Body of pancreas (tissue), 4 donors: ENCODE measurements at regions not wholly inside any gene's neighbourhood (a gene's known extent, or its start where the extent isn't known, plus 50 kb on each side); places are given as distances from the start of the nearest gene placed in this dataset.

Source experiments
- ATAC-seq: fragments of 150-250 bp; one replicate; pipeline ENCODE4 v1.9.1; 2016
- DNase-seq, 4 donors: peaks; one replicate each; pipeline ENCODE4 v3.0.0-alpha.2; 2019
- H3K27ac ChIP-seq, 4 donors: fragments of 200-600 bp; sonication (generic); 1 replicate in 3 of 4; 2 replicates in 1 of 4; pipeline versions ENCODE4 v1.5.1 to v1.6.1; 2016 to 2019; ENCODE audit warnings: mild to moderate bottlenecking in 1 of 4, mixed read lengths in 1 of 4, moderate library complexity in 1 of 4
- H3K27me3 ChIP-seq, 2 donors: fragments of 200-600 bp; sonication (generic); one replicate each; pipeline ENCODE4 v1.6.0; 2016; ENCODE audit warnings: mild to moderate bottlenecking in 1 of 2
- H3K36me3 ChIP-seq, 2 donors: fragments of 200-600 bp; sonication (generic); replicated peaks in 1 of 2; 2 replicates each; pipeline ENCODE4 v1.5.1; 2016; ENCODE audit warnings: low read depth in 2 of 2; ENCODE audit not compliant: insufficient read depth in 1 of 2
- H3K4me1 ChIP-seq: fragments of 200-600 bp; sonication (generic); one replicate; pipeline ENCODE4 v1.6.0; 2016
- H3K4me3 ChIP-seq, 2 donors: fragments of 200-600 bp; sonication (generic); 1 replicate in 1 of 2; 2 replicates in 1 of 2; pipeline ENCODE4 v1.5.1; 2016 to 2019
- H3K9me3 ChIP-seq, 3 donors: fragments of 200-600 bp; sonication (generic); 1 replicate in 2 of 3; 2 replicates in 1 of 3; pipeline ENCODE4 v1.5.1; 2016
- POLR2A ChIP-seq, 3 donors: fragments of 450-650 bp; IDR thresholded peaks; one replicate each; pipeline ENCODE4 v1.6.1; 2016; ENCODE audit warnings: antibody characterized with exemption in 3 of 3, mild to moderate bottlenecking in 2 of 3
- WGBS, 2 donors: methylation state at CpG; one replicate each; pipeline ENCODE4 v1.1.5; 2017; 5-methylcytosine and 5-hydroxymethylcytosine counted together
- intact Hi-C: fragments of 100-400 bp; cut with DNase I; formaldehyde crosslinking; loops from one replicate; pipeline ENCODE4 v1.15.1; 2023
- TF ChIP-seq, protein P1 (sequence below), 7 experiments: fragments of 450-650 bp in 4 of 7; fragments of 200-600 bp in 3 of 7; sonication (generic) in 3 of 7; IDR thresholded peaks; one replicate each; pipeline ENCODE4 v1.5.1; 2016 to 2019; ENCODE audit warnings: antibody characterized with exemption in 7 of 7

DNA sequence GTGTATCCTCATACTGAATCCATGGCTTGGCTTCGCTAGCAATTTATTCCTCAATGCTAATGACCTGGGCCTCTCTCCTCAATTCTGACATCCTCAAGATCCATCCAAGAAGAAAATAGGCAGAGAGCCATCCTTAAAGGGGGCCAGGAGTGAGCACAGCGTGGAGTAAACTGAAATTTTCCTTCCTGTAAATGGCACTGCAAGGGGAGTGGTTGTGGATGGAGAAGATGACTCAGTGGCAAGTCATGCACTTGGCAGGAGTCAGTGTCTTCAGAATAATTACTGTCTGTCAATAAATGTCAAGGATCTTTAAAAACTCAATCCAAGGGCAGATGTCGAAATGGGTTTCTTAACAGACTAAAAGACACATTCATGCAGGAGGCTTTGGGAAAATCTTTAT lies 88.0 kb upstream of the TMEM132C start:
- Histone ChIP-seq H3K36me3 (no peaks in the 10 kb centered on the region), H3K27me3 (no peaks in the 10 kb centered on the region), H3K4me3 (no peak overlapping the region), H3K27ac (no peak overlapping the region), H3K4me1 (no peaks in the 10 kb centered on the region), H3K9me3 (no peaks in the 10 kb centered on the region)
- 54 to 64% methylated on average over 3 of the region's 3 CpGs for WGBS, 2 donors
- TF ChIP-seq POLR2A (IDR thresholded peaks at IDR 0.05) = no peak
- TF ChIP-seq, protein P1, sequence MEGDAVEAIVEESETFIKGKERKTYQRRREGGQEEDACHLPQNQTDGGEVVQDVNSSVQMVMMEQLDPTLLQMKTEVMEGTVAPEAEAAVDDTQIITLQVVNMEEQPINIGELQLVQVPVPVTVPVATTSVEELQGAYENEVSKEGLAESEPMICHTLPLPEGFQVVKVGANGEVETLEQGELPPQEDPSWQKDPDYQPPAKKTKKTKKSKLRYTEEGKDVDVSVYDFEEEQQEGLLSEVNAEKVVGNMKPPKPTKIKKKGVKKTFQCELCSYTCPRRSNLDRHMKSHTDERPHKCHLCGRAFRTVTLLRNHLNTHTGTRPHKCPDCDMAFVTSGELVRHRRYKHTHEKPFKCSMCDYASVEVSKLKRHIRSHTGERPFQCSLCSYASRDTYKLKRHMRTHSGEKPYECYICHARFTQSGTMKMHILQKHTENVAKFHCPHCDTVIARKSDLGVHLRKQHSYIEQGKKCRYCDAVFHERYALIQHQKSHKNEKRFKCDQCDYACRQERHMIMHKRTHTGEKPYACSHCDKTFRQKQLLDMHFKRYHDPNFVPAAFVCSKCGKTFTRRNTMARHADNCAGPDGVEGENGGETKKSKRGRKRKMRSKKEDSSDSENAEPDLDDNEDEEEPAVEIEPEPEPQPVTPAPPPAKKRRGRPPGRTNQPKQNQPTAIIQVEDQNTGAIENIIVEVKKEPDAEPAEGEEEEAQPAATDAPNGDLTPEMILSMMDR (IDR thresholded peaks at IDR 0.05) = no peak
- intact Hi-C loops = no loop called here
- DNase-seq = no peak
- no peak for ATAC-seq

DNA sequence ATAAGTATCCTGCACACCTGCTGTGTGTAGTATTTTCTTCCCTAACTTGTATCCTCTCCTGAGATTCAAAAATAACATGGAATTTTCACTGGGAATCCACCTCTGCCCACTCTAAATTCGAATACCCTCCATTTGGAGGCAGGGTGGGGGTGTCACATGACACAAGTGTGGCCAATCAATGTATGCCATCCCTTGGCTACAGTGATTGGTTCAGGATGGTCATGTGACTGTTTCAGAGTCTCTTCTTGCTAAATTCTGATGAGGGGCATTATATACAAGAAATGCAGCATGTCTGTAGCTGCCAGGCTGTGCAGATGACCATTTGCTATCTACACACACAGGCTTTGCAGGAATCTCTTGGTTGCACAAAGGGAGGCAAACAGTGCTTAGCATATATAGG lies 86.8 kb upstream of the TMEM132C start:
- no peak overlapping the region for H3K27ac ChIP-seq
- H3K9me3 ChIP-seq = no peaks in the 10 kb centered on the region
- H3K36me3 ChIP-seq = no peaks in the 10 kb centered on the region
- no peaks in the 10 kb centered on the region for H3K27me3 ChIP-seq
- no peak for DNase-seq
- TF ChIP-seq, protein P1 (IDR thresholded peaks at IDR 0.05) = no peak
- no peak for TF ChIP-seq POLR2A (IDR thresholded peaks at IDR 0.05)
- 17 to 20% methylated on average over 1 of the region's 1 CpG for WGBS, 2 donors
- no peaks in the 10 kb centered on the region for H3K4me1 ChIP-seq
- intact Hi-C loops = no loop called here
- no peak overlapping the region for H3K4me3 ChIP-seq
- no peak for ATAC-seq

DNA sequence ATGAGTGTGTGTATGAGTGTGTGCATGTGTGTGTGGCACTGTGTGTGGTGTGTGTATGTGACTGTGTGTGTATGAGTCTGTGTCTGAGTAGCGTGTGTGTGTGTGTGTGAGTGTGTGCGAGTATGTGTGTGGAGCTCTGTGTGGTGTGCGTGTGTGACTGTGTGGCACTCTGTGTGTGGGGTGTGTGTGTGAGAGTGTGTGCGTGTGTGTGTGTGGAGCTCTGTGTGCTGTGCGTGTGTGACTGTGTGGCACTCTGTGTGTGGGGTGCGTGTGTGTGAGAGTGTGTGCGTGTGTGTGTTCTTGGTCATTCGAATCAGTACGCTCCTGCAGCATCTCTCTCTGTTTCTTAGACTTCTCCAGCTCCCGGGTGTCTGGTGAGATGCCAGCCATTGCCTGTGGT lies 76.9 kb upstream of the TMEM132C start:
- TF ChIP-seq, protein P1 (IDR thresholded peaks at IDR 0.05) = no peak
- no peak for TF ChIP-seq POLR2A (IDR thresholded peaks at IDR 0.05)
- Histone ChIP-seq H3K4me1 (no peaks in the 10 kb centered on the region), H3K9me3 (no peaks in the 10 kb centered on the region), H3K36me3 (no peaks in the 10 kb centered on the region), H3K4me3 (no peak overlapping the region), H3K27ac (no peak overlapping the region), H3K27me3 (no peaks in the 10 kb centered on the region)
- 61 to 77% methylated on average over 9 to 10 of the region's 10 CpGs for WGBS, 2 donors
- intact Hi-C loops = no loop called here
- ATAC-seq (no peak), DNase-seq (no peak)

DNA sequence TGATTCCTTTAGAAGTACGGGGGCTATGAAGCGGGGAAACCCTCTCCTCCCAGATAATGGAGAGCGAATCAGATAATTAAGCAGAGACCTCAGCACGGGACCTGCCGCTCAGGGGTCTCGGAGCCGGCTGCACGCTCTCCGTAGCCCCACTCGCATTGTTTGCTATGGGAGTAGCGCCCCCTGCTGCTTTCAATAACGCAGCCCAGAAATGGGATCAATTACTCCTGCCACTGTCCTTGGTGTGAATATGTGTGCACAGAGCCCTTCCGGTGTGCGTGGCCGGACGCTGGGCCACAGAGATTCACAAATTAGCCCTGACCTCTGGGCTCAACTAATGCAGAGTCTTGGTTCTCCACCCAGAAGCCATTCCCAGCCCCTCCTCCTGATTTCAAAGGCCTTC lies 76.4 kb upstream of the TMEM132C start:
- Histone ChIP-seq H3K27ac (no peak overlapping the region), H3K36me3 (no peaks in the 10 kb centered on the region), H3K4me1 (no peaks in the 10 kb centered on the region), H3K4me3 (no peak overlapping the region), H3K9me3 (no peaks in the 10 kb centered on the region), H3K27me3 (no peaks in the 10 kb centered on the region)
- DNase-seq = peak in 1 of 4 donors; percentile 34
- no peak for ATAC-seq
- intact Hi-C loops = no loop called here
- no peak for TF ChIP-seq POLR2A (IDR thresholded peaks at IDR 0.05)
- TF ChIP-seq, protein P1 (IDR thresholded peaks at IDR 0.05) = peak in 5 of 7 experiments; percentile 11 to 27 (median 20)
- WGBS, 2 donors = 8 to 9% methylated on average over 16 of the region's 16 CpGs

DNA sequence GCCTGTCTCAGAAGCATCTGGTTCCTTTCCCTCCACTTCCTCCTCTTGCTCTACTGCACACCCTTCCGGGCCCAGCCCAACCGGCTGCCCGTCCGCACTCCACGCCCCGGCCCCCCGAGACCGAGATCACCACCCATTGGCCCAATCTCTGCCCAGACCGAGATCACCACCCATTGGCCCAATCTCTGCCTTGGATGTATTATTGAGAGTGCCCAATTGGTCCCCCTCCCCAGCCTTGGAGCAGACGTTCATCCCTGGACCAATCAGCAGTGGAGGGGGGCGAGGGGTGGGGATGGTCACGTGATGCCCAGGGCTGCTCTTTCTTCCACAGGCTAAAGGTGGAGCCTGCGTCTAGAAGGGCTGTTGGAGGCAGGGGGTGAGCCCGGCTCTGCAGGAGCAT lies 75.6 kb upstream of the TMEM132C start:
- TF ChIP-seq, protein P1 (IDR thresholded peaks at IDR 0.05) = no peak
- no peak for TF ChIP-seq POLR2A (IDR thresholded peaks at IDR 0.05)
- Histone ChIP-seq H3K27me3 (no peaks in the 10 kb centered on the region), H3K4me3 (no peak overlapping the region), H3K27ac (no peak overlapping the region), H3K4me1 (no peaks in the 10 kb centered on the region), H3K9me3 (no peaks in the 10 kb centered on the region), H3K36me3 (no peaks in the 10 kb centered on the region)
- ATAC-seq = no peak
- intact Hi-C loops = no loop called here
- WGBS, 2 donors = 62 to 63% methylated on average over 10 to 14 of the region's 14 CpGs
- no peak for DNase-seq
